ENCODE measurements at regions not wholly inside any gene's neighbourhood (a gene's known extent, or its start where the extent isn't known, plus 50 kb on each side); places are given as distances from the start of the nearest gene placed in this dataset.
A peak's percentile ranks its signal among the peaks of the same experiment; 100 is the strongest.

DNA sequence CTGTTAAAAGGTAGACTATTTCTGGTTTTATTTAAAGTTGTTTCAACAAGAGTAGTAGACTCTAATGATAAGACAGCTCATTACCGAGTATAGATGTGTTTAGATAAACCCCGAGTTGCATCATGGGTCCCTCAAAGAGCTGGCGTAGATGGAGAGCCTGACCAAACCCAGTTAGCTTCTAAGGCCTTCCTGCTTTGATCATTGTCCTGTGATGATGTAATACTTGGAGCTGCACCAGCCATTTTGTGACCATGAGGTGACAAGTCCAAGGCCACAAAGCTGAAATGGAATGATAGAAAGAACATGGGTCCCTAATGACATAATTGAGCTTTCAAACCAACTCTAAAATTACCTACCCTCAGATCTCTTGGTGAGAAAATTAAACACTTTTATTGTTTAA lies 66.6 kb upstream of the TAB3 start:
- no peak overlapping the region for H3K4me3 ChIP-seq (ENCODE audit: low read length)
- no peak overlapping the region for H3K27ac ChIP-seq (ENCODE audit: low read length)
- 70% methylated on average over 3 of the region's 3 CpGs for WGBS (ENCODE audit: insufficient coverage)
- H3K4me1 ChIP-seq (ENCODE audit: control insufficient read depth, insufficient read depth, low read length): no peaks in the 10 kb centered on the region
- no peaks in the 10 kb centered on the region for H3K9me3 ChIP-seq (replicated peaks; ENCODE audit: control insufficient read depth, low read depth, low read length)
- peaks cover 5% of the 10 kb centered on the region for H3K27me3 ChIP-seq (ENCODE audit: control insufficient read depth, insufficient read depth, low read length)
- no peaks in the 10 kb centered on the region for H3K36me3 ChIP-seq (ENCODE audit: control insufficient read depth, insufficient read depth, low read length)
- no peak for DNase-seq

DNA sequence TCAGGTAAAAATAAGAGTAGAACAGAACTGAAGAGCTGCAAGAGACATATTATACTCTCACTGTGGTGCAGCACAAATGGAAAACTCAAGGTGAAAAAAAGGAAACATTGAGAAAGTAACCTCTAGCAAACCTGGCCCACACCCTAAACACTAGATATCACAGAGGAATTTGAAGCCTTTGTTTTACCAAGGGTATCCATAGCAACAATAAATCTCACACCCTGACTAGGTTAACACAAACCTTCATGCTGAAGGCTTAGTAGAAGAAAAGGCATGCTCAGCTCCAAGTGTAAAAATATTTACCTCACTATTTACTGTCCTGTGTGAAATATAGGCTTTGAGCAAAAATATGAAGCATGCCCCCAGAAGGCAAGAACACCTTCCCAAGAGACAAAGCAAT lies 61.9 kb upstream of the TAB3 start:
- Histone ChIP-seq H3K27me3 (ENCODE audit: control insufficient read depth, insufficient read depth, low read length) (no peaks in the 10 kb centered on the region), H3K27ac (ENCODE audit: low read length) (no peak overlapping the region), H3K4me1 (ENCODE audit: control insufficient read depth, insufficient read depth, low read length) (no peaks in the 10 kb centered on the region), H3K9me3 (replicated peaks; ENCODE audit: control insufficient read depth, low read depth, low read length) (no peaks in the 10 kb centered on the region), H3K36me3 (ENCODE audit: control insufficient read depth, insufficient read depth, low read length) (no peaks in the 10 kb centered on the region), H3K4me3 (ENCODE audit: low read length) (no peak overlapping the region)
- DNase-seq: no peak

GRCh38 chrX:30950391-30950790 lies 61.3 kb upstream of the TAB3 start:
- Histone ChIP-seq H3K27me3 (ENCODE audit: control insufficient read depth, insufficient read depth, low read length) (no peaks in the 10 kb centered on the region), H3K4me1 (ENCODE audit: control insufficient read depth, insufficient read depth, low read length) (no peaks in the 10 kb centered on the region), H3K9me3 (replicated peaks; ENCODE audit: control insufficient read depth, low read depth, low read length) (no peaks in the 10 kb centered on the region), H3K36me3 (ENCODE audit: control insufficient read depth, insufficient read depth, low read length) (no peaks in the 10 kb centered on the region), H3K4me3 (ENCODE audit: low read length) (no peak overlapping the region), H3K27ac (ENCODE audit: low read length) (no peak overlapping the region)
- DNase-seq: no peak
- WGBS (ENCODE audit: insufficient coverage): no CpG with 5 or more reads among the region's 2 CpGs

DNA sequence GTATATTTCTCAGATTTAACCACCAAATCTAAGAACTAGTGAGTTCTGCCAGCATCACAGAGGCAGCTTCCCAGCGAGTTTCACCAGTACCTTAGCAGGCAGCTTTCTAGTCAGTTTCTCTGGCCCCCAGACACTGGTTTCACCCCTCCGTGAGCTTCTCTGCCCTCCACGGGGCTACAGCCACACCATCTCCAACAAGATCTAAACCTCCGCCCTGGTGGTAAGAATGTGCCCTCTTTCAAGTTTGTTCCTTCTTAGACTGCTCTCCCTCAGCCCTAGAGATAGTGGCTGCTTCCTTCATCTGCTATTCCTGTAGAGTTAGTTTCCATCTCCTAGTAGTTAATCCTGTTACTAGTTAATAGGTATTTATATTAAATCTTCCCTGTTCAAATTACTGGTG lies 60.5 kb upstream of the TAB3 start:
- Histone ChIP-seq H3K27ac (ENCODE audit: low read length) (no peak overlapping the region), H3K36me3 (ENCODE audit: control insufficient read depth, insufficient read depth, low read length) (no peaks in the 10 kb centered on the region), H3K27me3 (ENCODE audit: control insufficient read depth, insufficient read depth, low read length) (no peaks in the 10 kb centered on the region), H3K9me3 (replicated peaks; ENCODE audit: control insufficient read depth, low read depth, low read length) (no peaks in the 10 kb centered on the region), H3K4me1 (ENCODE audit: control insufficient read depth, insufficient read depth, low read length) (no peaks in the 10 kb centered on the region), H3K4me3 (ENCODE audit: low read length) (no peak overlapping the region)
- 44% methylated on average over 3 of the region's 4 CpGs for WGBS (ENCODE audit: insufficient coverage)
- DNase-seq: no peak

- DNase-seq: peak; percentile 4
- no peak overlapping the region for H3K4me3 ChIP-seq (ENCODE audit: low read length)
- no peak overlapping the region for H3K27ac ChIP-seq (ENCODE audit: low read length)
- WGBS (ENCODE audit: insufficient coverage): 47% methylated on average over 3 of the region's 3 CpGs
- H3K36me3 ChIP-seq (ENCODE audit: control insufficient read depth, insufficient read depth, low read length): no peaks in the 10 kb centered on the region
- H3K27me3 ChIP-seq (ENCODE audit: control insufficient read depth, insufficient read depth, low read length): no peaks in the 10 kb centered on the region
- no peaks in the 10 kb centered on the region for H3K9me3 ChIP-seq (replicated peaks; ENCODE audit: control insufficient read depth, low read depth, low read length)
- H3K4me1 ChIP-seq (ENCODE audit: control insufficient read depth, insufficient read depth, low read length): no peaks in the 10 kb centered on the region
Observed at GRCh38 chrX:30948626-30949025, 59.6 kb upstream of the TAB3 start.

DNA sequence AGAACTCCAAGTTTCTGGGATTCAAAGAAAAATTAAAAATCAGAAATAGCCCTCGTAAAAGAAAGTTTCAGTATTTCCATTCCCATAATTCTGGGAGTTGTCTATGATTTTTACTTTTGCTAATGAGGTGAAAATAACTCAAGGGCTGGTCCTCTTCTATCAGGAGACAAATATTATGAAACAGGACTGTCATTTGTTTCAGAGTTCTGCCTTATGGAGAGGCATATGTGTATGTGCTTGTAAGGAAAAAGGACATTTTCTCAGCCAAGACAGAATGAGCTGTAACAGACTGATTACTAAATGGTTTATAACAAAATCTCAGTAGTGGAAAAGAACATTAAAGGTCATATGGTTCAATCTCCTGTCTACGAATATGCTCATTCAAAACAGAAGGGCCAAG lies 59.0 kb upstream of the TAB3 start:
- peak; percentile 7 for DNase-seq
- no peaks in the 10 kb centered on the region for H3K9me3 ChIP-seq (replicated peaks; ENCODE audit: control insufficient read depth, low read depth, low read length)
- H3K4me1 ChIP-seq (ENCODE audit: control insufficient read depth, insufficient read depth, low read length): no peaks in the 10 kb centered on the region
- H3K4me3 ChIP-seq (ENCODE audit: low read length): no peak overlapping the region
- no peaks in the 10 kb centered on the region for H3K36me3 ChIP-seq (ENCODE audit: control insufficient read depth, insufficient read depth, low read length)
- H3K27ac ChIP-seq (ENCODE audit: low read length): no peak overlapping the region
- no peaks in the 10 kb centered on the region for H3K27me3 ChIP-seq (ENCODE audit: control insufficient read depth, insufficient read depth, low read length)
- no CpG with 5 or more reads among the region's 2 CpGs for WGBS (ENCODE audit: insufficient coverage)

- no peaks in the 10 kb centered on the region for H3K9me3 ChIP-seq (replicated peaks; ENCODE audit: control insufficient read depth, low read depth, low read length)
- DNase-seq: no peak
- H3K4me1 ChIP-seq (ENCODE audit: control insufficient read depth, insufficient read depth, low read length): no peaks in the 10 kb centered on the region
- peaks cover 2% of the 10 kb centered on the region for H3K27me3 ChIP-seq (ENCODE audit: control insufficient read depth, insufficient read depth, low read length)
- H3K36me3 ChIP-seq (ENCODE audit: control insufficient read depth, insufficient read depth, low read length): no peaks in the 10 kb centered on the region
- no peak overlapping the region for H3K27ac ChIP-seq (ENCODE audit: low read length)
- no peak overlapping the region for H3K4me3 ChIP-seq (ENCODE audit: low read length)
Observed at GRCh38 chrX:30943984-30944383, 54.9 kb upstream of the TAB3 start.

- H3K4me3 ChIP-seq (ENCODE audit: low read length): no peak overlapping the region
- no peak overlapping the region for H3K27ac ChIP-seq (ENCODE audit: low read length)
- peaks cover 2% of the 10 kb centered on the region for H3K27me3 ChIP-seq (ENCODE audit: control insufficient read depth, insufficient read depth, low read length)
- no peaks in the 10 kb centered on the region for H3K9me3 ChIP-seq (replicated peaks; ENCODE audit: control insufficient read depth, low read depth, low read length)
- WGBS (ENCODE audit: insufficient coverage): no CpG with 5 or more reads among the region's 1 CpG
- no peak for DNase-seq
- H3K36me3 ChIP-seq (ENCODE audit: control insufficient read depth, insufficient read depth, low read length): no peaks in the 10 kb centered on the region
- H3K4me1 ChIP-seq (ENCODE audit: control insufficient read depth, insufficient read depth, low read length): no peaks in the 10 kb centered on the region
Observed at GRCh38 chrX:30941898-30942297, 52.8 kb upstream of the TAB3 start.

- no peak overlapping the region for H3K4me3 ChIP-seq (ENCODE audit: low read length)
- DNase-seq: no peak
- 100% methylated on average over 1 of the region's 4 CpGs for WGBS (ENCODE audit: insufficient coverage)
- peaks cover 5% of the 10 kb centered on the region for H3K27me3 ChIP-seq (ENCODE audit: control insufficient read depth, insufficient read depth, low read length)
- H3K36me3 ChIP-seq (ENCODE audit: control insufficient read depth, insufficient read depth, low read length): no peaks in the 10 kb centered on the region
- H3K9me3 ChIP-seq (replicated peaks; ENCODE audit: control insufficient read depth, low read depth, low read length): no peaks in the 10 kb centered on the region
- no peak overlapping the region for H3K27ac ChIP-seq (ENCODE audit: low read length)
- H3K4me1 ChIP-seq (ENCODE audit: control insufficient read depth, insufficient read depth, low read length): no peaks in the 10 kb centered on the region
Observed at GRCh38 chrX:30939928-30940327, 50.9 kb upstream of the TAB3 start.
